ENCODE measurements at regions not wholly inside any gene's neighbourhood (a gene's known extent, or its start where the extent isn't known, plus 50 kb on each side); places are given as distances from the start of the nearest gene placed in this dataset.

- H3K4me3 ChIP-seq (ENCODE audit: low read depth, low read length): no peak overlapping the region
- TF ChIP-seq, protein P1, sequence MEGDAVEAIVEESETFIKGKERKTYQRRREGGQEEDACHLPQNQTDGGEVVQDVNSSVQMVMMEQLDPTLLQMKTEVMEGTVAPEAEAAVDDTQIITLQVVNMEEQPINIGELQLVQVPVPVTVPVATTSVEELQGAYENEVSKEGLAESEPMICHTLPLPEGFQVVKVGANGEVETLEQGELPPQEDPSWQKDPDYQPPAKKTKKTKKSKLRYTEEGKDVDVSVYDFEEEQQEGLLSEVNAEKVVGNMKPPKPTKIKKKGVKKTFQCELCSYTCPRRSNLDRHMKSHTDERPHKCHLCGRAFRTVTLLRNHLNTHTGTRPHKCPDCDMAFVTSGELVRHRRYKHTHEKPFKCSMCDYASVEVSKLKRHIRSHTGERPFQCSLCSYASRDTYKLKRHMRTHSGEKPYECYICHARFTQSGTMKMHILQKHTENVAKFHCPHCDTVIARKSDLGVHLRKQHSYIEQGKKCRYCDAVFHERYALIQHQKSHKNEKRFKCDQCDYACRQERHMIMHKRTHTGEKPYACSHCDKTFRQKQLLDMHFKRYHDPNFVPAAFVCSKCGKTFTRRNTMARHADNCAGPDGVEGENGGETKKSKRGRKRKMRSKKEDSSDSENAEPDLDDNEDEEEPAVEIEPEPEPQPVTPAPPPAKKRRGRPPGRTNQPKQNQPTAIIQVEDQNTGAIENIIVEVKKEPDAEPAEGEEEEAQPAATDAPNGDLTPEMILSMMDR (IDR thresholded peaks at IDR 0.05; ENCODE audit: low read depth, low read length): no peak
Measured at GRCh38 chr9:561427-561826, 280.1 kb upstream of the DMRT1 start.

GRCh38 chr9:563200-563599 lies 278.3 kb upstream of the DMRT1 start:
- no peak overlapping the region for H3K4me3 ChIP-seq (ENCODE audit: low read depth, low read length)
- TF ChIP-seq, protein P1 (IDR thresholded peaks at IDR 0.05; ENCODE audit: low read depth, low read length): no peak

GRCh38 chr9:565528-565927 lies 276.0 kb upstream of the DMRT1 start:
- no peak overlapping the region for H3K4me3 ChIP-seq (ENCODE audit: low read depth, low read length)
- TF ChIP-seq, protein P1 (IDR thresholded peaks at IDR 0.05; ENCODE audit: low read depth, low read length): no peak

- no peak overlapping the region for H3K4me3 ChIP-seq (ENCODE audit: low read depth, low read length)
Measured at GRCh38 chr9:567128-567746, 274.3 kb upstream of the DMRT1 start.

DNA sequence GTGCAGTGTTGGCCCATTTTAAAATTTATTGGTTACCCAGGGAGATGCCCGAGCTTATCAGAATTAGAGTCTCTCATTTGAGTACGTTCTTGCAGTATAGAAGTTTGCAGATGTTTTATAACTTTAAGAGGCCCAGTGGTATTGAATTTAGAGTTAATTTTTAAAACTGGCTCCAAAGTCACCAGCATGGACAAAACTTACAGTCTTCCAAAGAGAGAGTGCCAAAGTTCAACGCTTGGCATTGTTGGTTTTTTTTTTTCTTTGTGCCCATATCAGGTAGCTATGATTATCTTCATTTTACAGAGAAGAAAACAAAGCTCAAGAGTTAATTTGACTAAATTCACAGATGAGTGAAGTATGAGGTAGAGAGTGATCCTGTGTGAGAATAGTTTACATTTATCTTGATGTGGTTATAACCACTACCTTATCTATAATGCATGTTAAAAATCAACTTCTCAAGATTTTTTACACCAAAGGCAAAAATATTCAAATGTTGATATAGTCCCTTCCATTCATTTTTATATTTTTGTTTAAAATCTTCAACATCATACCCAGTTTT lies 273.7 kb upstream of the DMRT1 start:
- TF ChIP-seq, protein P1 (IDR thresholded peaks at IDR 0.05; ENCODE audit: low read depth, low read length): no peak
- H3K4me3 ChIP-seq (ENCODE audit: low read depth, low read length): no peak overlapping the region

More at GRCh38 chr9:567128-567746, 274.3 kb upstream of the DMRT1 start:
- TF ChIP-seq, protein P1 (IDR thresholded peaks at IDR 0.05; ENCODE audit: low read depth, low read length): no peak

DNA sequence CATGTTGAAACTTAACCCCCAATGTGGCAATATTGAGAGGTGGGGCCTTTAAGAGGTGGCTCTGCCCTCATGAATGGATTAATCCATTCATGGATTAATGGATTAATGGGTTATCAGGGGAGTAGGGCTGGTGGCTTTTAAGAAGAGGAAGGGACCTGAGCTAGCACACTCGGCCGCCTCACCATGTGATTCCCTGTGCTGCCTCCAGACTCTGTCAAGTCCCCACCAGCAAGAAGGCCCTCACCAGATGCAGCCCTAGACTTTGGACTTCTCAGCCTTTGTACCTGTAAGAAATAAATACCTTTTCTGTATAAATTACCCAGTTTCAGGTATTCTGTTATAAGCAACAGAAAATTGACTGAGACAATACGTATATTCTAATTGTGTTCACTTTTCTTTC lies 272.2 kb upstream of the DMRT1 start:
- TF ChIP-seq, protein P1 (IDR thresholded peaks at IDR 0.05; ENCODE audit: low read depth, low read length): no peak
- no peak overlapping the region for H3K4me3 ChIP-seq (ENCODE audit: low read depth, low read length)

DNA sequence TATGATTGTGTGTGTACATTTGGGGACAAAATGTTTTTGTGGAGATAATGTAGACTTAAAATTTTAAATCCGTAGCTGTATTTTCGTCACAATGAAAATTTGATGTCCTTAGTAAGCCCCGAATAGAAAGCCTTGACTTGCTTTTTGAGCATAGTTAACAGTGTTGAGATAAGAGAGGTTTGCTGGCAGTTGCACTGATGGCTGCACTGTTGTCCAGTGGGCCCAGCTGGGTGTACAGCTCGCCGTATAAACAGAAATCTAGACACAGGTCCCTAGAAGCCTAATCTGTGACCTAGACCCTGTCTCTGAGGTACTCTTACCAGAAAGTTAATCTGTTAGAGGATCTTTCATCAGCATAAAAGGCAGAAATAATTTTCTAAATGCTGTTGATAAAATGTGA lies 271.3 kb upstream of the DMRT1 start:
- TF ChIP-seq, protein P1 (IDR thresholded peaks at IDR 0.05; ENCODE audit: low read depth, low read length): no peak
- no peak overlapping the region for H3K4me3 ChIP-seq (ENCODE audit: low read depth, low read length)
